ENCODE measurements at regions not wholly inside any gene's neighbourhood (a gene's known extent, or its start where the extent isn't known, plus 50 kb on each side); places are given as distances from the start of the nearest gene placed in this dataset.

DNA sequence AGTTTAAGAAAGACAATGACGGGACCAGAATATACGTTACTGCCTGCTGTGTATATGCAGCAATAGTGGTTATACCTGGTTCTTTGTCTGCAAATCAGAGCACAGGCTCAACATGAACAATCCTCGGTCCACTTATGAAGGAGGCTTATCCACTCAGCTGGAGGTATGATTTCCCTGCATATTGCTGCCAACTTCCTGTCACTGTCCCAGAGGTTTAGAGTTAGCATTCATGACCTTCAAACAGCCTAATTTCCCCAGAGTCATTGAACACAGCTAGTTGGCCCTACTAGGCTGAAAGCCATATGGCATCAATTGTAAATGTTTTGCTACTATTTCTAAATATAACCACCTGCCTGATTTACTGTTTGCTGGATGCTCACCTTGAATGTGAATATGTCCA lies 224.9 kb upstream of the ZNF717 start:
- DNase-seq (ENCODE audit: low read depth), result no peak

DNA sequence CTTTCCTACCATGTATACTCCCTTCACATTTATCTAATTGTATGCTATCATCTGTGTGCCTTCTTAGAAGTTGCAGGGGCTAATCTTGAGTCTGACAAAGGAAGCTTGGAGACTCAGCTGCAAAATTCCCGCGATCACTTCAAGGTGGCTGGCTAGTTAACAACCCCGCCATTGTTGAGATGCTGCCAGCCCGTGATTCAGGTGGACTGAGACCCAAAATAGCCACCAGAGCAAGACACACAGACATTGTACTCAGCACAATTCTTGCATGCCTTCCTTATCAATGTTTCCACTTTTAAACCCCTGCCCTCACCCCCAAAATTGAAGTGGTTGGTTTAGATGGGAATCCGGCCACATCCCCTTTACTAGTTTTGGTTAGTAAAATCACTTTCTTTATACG lies 225.8 kb upstream of the ZNF717 start:
- no peak for DNase-seq (ENCODE audit: low read depth)

DNA sequence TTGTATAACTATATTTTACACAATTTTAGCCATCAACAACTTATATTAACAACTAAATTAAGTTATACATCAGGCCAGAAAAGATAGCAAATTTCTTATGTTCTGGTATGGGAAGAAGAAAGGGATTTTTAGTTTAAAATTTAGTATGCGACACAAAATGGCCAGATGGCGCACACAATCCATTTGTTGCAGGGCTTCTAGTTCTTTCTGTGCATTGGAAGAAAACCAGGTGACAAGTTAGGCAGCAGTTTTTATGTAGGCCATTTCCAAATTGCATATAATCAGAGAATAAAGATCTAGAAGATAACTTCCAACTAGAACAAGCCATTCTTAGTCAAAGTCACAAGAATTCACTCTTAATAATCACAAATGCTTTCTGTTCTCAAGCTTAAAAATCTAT lies 230.1 kb upstream of the ZNF717 start:
- DNase-seq (ENCODE audit: low read depth), result no peak

DNA sequence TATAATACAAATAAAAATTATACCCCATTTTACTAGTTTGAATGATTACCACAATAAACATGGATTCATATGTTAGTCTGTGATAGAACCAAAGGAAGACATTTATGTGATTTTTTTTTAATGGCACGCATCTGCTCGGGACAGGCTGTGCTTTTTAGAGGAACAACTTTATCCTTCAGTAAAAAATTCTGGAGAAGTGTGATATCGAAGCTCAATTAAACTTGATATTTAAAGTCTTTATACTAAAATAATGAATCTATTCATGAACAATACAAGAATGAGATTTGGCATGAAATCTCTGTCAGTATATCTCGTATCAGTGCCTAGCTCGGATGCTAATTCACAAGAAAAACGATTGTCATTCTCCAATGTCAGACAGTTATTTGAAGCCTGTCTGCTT lies 230.8 kb upstream of the ZNF717 start:
- DNase-seq (ENCODE audit: low read depth), result no peak

DNA sequence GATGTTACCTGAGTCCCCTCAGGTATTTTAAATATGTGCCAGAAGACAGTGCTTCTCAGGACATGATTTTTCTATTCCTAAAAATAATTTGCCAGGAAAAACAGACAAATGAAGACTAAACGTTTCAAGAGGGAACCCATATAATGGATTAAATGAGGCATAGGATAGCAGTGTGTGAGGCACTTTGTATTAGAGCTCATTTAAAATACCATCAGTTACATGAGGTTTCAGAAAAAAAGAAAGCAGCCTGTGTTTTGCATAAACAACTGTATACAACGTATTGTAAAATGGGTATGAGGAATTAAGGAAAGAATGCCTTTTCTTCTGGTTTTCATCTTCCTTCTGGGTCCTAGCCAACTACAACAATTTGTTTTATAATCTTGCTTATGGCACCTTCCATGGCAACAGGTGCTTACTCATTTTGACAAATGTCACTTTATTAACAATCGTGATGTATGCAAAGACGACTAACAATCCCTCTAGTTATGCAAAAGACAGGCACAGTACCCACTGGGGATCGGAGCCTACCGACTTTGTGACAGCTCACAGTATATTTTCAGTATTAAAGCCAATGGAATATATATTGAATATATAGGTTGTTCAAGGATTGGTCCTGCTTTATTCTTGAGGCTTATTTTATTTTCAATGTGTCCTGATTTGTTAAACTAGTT lies 231.6 kb upstream of the ZNF717 start:
- DNase-seq (ENCODE audit: low read depth), result no peak

DNA sequence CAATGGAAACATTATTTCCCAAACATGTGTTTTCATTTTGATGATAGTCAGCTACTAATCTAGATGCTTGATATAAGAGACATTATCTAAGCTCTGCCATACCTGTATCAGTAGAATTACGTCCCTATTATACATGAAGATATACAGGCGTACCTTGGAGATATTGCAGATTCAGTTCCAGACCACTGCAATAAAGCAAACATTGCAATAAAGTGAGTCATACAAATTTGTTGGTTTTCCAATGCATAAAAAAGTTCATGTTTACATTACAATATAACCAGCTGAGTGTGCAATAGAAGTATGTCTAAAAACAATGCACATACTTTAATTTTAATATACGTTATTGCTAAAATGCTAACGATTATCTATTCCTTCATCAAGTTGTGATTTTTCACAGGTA lies 236.0 kb upstream of the ZNF717 start:
- no peak for DNase-seq (ENCODE audit: low read depth)

DNA sequence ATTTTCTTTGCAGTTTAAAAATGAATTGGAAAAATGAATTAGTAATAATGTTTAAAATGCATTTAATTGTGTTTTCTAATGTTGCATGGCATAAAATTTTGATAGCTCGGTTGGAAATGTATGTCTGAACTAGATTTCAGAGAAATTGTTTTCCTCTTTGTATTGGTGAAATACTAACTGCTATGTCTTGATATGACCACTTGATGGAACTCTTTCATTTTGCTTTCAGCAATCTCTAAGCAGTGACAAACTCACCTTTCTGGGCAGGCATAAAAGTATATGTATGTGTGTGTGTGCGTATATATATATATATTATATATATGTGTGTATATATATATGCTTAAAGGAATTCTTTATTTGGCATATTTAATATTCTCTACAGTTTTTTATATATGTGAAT lies 239.3 kb upstream of the ZNF717 start:
- no peak for DNase-seq (ENCODE audit: low read depth)

DNA sequence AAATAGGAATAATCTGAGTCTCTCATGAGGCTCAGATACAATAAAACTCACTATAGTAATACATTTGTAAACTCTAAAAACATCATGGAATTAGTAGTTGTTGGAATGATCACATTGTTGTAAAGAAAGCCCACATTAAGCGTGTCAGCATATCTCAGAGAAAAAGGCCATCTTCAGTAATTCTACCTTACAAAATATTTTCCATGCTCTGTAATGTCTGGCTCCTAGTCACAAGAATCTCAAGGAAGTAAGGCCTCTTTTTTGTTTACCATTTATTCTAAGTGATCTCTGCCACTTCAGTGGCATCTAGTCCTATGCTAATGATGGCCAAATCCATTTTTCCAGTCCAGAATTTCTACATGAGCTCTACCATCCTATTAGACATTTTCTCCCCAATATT lies 240.2 kb upstream of the ZNF717 start:
- no peak for DNase-seq (ENCODE audit: low read depth)

DNA sequence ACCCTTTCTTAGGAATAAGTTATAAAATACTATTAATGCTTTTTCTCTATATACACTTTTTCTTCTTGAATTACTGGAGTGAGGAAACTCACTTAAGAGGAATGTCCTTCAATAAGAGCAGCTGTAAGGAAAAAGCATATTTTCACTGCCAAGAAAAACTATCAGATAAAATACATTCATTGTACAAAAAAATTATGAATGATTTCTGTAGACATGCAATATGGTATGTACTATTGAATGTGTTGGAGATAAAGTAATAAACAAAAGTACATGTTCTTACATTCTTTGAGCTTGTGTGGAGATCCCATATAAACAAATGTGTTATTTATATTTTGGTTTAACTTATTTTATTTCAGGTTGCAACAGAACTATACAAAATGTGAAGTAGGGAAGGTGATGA lies 241.0 kb upstream of the ZNF717 start:
- no peak for DNase-seq (ENCODE audit: low read depth)

DNA sequence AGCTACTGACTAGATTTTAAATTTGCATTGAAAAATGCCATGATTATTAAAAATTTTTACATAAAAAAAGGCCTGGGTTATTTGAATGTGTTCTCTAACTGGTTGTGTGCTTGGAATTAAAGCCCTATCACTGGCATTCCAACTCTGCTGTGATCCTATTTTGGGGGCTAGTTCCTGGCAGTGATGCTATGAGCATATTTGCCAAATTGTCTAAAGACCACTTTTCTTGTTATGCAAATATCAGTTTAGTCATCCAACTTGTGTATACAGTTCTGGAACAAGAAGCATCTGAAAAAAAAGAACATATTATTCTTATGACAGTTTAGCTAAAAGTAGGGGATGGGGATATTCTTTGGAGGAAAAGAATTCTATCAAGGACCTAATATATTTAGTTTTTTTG lies 243.4 kb upstream of the ZNF717 start:
- no peak for DNase-seq (ENCODE audit: low read depth)

DNA sequence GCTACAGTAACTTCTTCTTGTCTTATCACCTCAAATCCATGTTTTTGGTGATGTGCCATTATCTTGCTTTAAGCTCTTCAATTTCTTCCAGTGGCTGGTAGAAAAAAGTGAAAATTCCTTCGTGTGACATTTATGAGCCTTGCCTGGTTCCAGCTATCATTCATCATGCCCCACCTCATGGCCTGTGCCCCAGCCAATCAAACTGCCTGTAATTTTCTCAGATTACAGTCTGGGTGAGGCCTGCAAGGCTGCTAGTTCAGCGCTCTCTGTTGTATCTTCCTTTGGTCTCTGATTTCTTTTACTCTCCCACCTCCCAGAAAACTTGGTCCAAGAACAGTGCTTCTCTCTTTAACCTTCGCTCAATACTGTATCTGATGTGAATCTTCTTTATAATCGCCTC lies 249.3 kb upstream of the ZNF717 start:
- no peak for DNase-seq (ENCODE audit: low read depth)

DNA sequence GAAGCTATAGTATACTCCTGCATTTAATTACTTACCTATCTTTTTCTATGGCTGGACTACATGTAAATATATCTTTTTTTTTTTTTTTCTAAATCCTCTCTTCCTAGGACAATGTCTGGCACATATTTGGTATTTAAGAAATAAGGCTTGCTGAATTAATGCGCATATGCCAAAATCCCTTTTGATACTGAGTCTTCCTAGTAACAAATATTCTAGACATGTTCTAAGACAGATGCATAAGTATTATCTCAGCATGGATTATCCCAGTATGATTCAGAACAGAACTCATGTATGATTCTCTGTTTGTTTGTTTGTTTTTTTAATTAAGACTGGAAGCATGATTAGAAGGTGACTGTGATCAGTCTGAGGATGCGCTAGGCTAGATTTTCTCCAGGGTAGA lies 249.8 kb upstream of the ZNF717 start:
- no peak for DNase-seq (ENCODE audit: low read depth)

DNA sequence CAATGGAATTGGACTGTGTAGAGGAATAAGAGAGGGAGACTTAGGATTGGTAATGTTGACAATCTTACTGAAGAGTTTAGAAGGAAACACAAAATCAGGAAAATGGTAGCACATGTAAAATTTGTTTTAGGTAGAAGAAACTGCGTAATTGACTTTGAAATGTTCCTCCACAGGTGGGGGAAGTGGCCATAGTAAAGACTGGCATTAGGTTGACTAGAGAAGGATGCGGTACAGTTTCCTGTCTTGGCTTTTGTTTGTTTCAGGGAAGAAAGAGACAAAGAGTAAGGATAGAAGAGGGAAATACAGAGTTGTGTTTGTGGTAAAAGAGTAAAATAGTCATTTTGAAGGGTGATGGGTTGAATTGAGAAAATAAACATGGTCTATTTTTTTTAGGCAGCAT lies 253.6 kb upstream of the ZNF717 start:
- no peak for DNase-seq (ENCODE audit: low read depth)

DNA sequence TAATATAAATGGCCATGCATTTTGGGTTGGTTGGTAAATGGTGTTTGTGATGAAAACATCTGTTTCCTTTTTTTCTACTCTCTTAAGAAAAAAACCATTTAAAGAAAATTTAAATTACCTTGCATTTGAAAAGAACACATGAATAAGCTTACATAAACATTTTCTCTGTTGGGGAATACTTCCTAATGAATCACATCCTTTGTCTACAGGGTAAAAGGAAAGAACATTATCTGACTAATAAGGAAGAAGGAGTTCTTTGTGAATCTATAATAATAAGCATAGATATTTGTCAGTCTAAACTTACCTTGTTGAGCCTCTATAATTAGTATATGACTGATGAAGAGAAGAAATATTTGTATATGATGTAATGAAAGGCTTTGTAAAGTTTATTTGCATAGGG lies 254.1 kb upstream of the ZNF717 start:
- DNase-seq (ENCODE audit: low read depth), result peak; percentile 28

DNA sequence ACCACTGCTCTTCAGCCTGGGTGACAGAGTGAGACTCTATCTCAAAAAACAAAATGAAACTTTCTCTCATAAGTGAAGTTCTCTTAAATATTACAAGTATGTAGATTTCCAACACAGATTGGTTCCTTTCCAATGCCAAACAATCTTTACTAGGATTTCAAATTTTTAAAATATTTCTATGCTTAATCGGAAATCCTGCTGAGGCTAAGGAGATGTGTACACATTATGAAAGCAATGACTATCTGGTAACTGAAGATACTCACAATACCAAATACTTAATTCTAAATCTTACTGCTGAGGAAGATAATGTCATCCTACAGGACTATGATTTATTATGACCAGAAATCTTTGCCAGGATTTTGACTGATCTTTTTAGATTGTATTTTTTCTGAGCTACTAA lies 255.6 kb upstream of the ZNF717 start:
- DNase-seq (ENCODE audit: low read depth), result peak; percentile 58

DNA sequence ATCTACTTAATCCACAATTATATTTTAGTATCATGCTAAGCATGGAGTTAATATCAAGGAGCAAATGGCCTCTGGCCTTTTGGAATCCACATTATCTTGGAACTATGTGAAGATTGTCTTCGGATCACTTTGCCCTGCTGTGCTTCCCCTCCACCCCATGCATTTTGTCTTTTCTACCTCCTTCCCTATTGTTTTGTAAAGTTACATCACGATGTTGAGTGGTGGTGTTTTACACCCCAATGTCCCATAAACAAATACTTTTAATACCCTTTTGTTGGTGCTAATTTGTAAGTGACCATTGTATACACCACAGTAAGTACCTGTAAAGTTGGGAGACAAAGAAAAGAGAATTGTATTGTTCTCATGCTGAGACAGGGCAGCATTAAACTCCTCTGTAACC lies 258.4 kb upstream of the ZNF717 start:
- no peak for DNase-seq (ENCODE audit: low read depth)

DNA sequence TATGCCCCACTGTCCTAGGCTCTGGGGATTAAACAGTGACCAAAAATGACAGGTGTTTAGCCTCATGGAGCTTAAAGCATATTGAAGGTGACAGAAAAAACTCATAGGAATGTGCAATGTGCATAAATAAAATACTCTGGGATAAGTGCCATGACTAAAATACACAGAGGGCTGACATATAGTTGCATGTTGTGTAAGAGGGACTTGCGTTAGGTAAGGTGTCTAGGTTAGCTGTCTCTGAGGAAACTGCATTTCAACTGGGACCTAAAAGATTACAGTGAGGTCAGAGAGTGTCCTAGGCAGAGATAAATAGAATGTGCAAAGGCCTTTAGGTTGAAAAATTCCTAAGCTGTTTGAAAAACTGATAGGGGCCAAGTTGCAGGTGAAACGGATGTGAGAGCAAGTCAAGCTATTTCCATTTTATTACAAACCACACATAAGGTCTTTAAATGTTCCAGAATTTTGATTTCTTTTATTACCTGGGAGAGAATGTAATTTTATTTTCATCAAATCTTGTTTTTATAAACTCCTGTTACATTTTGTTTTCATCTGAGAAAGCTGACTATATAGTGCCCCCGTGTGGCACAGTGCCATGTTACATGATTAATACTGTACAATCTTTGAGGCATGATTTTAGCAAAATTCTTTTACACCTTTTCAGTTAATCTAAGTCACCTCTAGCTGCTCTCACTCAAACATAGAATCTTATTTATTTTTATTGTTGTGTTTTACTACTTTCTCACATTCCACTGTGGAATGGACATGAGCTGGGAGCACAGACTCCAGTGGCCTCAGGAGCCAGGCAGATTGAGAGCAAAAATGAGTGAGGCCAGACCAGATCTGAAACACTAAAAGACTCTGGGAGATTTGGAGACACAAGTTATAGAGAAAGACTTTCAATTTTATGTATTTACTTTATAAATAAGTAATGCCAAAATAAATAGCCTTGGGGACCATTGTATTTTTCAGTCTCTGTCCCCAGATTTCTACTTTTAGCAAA lies 259.6 kb upstream of the ZNF717 start:
- peak; percentile 29 for DNase-seq (ENCODE audit: low read depth)

DNA sequence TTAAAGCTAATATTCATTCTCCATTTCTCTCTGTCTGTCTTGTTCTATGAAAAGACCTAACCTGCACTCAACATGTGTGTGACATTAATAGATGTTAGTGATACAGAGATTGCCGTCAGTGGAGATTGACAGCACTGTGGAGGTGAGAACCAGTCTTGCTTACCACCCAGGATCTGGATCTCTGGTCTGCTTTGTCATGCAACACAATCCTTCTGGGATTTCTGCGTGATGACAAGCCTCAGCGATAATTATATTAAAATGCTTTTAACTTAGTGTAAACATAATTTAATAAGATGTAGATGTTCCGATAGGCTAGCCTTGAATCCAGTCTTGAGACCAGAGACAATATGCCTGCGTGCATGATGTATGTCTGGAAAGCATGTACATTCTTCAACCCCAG lies 262.0 kb upstream of the ZNF717 start:
- no peak for DNase-seq (ENCODE audit: low read depth)

DNA sequence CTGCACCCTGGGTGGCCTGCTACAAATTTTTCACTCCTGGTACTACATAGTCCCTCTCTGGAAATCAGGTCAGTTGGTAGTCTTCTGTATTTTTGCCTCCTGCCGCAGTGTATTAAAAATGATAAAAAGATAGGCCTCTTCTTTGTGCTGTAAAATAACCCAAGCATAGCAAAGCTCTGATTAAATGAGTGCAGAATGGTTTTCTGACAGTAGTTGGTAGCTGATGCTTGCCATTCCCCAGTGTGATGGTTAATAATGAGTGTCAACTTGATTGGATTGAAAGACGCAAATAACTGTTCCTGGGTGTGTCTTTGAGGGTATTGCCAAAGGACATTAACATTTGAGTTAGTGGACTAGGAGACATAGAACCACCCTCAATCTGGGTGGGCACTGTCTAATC lies 264.4 kb upstream of the ZNF717 start:
- no peak for DNase-seq (ENCODE audit: low read depth)

DNA sequence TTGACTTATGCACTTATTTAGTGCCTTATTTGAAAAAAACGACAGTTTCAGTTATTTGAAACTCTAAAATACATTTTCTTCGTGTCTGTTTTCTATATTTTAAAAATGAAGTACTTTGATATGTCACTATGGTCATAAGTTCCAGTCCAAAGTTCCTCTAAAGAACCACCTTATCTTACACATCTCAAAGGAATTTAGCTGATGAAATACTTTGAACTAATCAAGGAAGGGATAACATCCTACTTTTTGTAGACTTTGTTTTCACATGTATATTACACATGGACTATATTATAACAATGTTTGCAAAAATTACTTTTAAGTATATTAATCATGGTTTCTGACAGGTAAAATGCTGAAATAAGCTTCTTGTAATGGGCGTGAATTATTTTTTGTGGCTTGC lies 265.8 kb upstream of the ZNF717 start:
- DNase-seq (ENCODE audit: low read depth), result peak; percentile 14

DNA sequence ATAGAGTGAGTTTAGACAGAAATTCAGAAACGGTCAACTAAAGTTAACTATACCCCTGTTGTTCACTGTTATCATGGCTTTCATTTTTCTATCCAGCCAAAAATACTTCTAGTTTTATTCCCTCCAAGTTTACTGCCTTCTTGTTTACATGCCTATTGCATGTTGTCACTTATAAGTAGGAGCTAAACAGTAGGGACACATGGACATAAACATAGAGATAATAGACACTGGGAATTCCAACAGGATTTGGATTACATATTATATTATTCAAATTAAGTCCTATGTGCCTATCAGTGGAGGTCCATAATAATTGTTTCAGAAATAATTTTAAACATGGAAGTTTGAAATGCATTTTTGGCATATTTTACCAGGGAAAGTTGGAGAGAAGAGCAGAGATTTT lies 269.1 kb upstream of the ZNF717 start:
- DNase-seq (ENCODE audit: low read depth), result no peak

DNA sequence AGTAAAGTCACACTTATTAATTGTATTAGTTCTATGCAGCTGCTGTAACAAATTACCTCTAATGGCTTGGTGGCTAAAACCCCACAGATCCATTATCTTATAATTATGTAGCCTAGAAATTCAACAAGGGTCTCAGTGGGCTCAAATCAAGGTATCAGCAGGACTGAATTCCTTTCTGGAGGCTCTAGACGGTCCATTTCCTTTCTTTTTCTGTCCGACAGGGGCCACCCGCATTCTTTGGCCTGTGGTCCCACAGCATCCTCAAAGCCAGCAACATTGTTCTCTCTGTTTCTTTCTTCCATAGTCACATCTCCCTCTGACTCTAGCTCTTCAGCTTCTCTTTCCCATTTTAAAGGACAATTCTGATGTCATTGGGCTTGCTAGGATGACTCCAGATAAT lies 276.3 kb upstream of the ZNF717 start:
- DNase-seq (ENCODE audit: low read depth), result no peak

DNA sequence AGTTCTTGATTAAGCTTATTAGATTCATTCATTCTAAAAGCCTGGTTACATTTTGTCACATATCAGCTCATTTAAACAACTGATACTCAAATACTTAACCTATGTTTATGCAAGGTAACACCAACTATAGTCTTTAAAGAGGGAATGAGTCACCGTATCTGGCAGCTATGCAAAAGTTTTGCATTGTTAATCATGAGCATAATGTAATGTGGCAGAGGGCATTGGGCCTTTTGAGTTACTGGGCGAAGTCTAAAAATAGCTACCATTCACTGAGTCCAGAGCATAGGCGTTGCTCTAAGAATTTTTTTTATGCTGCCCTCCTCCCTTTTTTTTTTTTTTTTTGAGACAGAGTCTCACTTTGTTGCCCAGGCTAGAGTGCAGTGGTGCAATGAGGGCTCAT lies 277.7 kb upstream of the ZNF717 start:
- DNase-seq (ENCODE audit: low read depth), result peak; percentile 88

DNA sequence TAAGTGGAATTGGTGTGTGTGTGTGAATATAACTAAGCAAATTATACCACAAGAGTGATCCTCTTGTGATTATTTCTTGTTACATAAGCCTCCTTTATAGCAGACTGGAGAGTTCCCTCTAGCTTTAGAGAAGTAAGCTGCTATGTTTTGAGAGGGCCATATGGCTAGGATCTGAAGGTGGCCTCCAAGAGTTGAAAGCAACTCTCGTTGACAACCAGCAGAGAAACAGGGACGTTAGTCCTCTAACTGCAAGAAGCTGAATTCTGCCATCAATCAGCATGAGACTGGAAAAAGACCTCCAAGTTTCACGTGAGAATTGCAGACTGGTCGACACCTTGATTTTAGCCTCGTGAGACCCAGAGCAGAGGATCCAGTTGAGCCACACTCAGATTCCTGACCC lies 278.5 kb upstream of the ZNF717 start:
- DNase-seq (ENCODE audit: low read depth), result no peak

All from HS-5 (cell line).